Keratinocyte (primary cell): ENCODE measurements at regions not wholly inside any gene's neighbourhood (a gene's known extent, or its start where the extent isn't known, plus 50 kb on each side); places are given as distances from the start of the nearest gene placed in this dataset.

Source experiments
- CTCF ChIP-seq, 3 experiments: IDR thresholded peaks in 1 of 3; conservative IDR thresholded peaks in 1 of 3; optimal IDR thresholded peaks in 1 of 3; 2 replicates in 2 of 3; 3 replicates in 1 of 3; pipeline versions ENCODE3 to v1.5.1; 2011; ENCODE audit warnings: low read length in 3 of 3, mild to moderate bottlenecking in 3 of 3, moderate library complexity in 2 of 3, control low read depth in 1 of 3, inconsistent platforms in 1 of 3; ENCODE audit not compliant: insufficient read depth in 2 of 3; ENCODE audit errors: extremely low read depth in 1 of 3
- EZH2 ChIP-seq: IDR thresholded peaks from one replicate; pipeline ENCODE4 v1.6.1; 2012; ENCODE audit warnings: inconsistent platforms, mild to moderate bottlenecking, low read length, moderate library complexity

GRCh38 chr2:41710944-41711343, 336.9 kb upstream of the PKDCC start:
- TF ChIP-seq CTCF (optimal IDR thresholded peaks at IDR 0.05 in 1 of 3, IDR thresholded peaks at IDR 0.05 in 1 of 3, conservative IDR thresholded peaks at IDR 0.05 in 1 of 3; ENCODE audit: extremely low read depth in 1 of 3, insufficient read depth in 2 of 3, low read length in 3 of 3) = no peak
- no peak for TF ChIP-seq EZH2
